Activated CD8-positive, alpha-beta T cell treated with anti-CD3 and anti-CD28 coated beads, Interleukin-2, amount 10 ng/mL, durations not matched to agents 7 days and 5 days (primary cell): ENCODE measurements at regions not wholly inside any gene's neighbourhood (a gene's known extent, or its start where the extent isn't known, plus 50 kb on each side); places are given as distances from the start of the nearest gene placed in this dataset.

ENCODE experiments used
- ATAC-seq: fragments of 150-1000 bp; cut with Tn5 transposase; one replicate; pipeline ENCODE4 v1.10.0; 2021; ENCODE audit warnings: moderate library complexity
- CTCF ChIA-PET: fragments of 350-600 bp; sonication (Branson Sonifier 250); formaldehyde crosslinking; loops from one replicate; lab custom pipeline; 2021; ENCODE audit warnings: antibody characterized with exemption; lab: Charles Lee
- POLR2A ChIA-PET: fragments of 350-600 bp; sonication (Branson Sonifier 250); formaldehyde crosslinking; loops from one replicate; lab custom pipeline; 2021; ENCODE audit warnings: antibody characterized with exemption; lab: Charles Lee
- DNase-seq: peaks from one replicate; pipeline ENCODE4 v3.0.0-alpha.2; 2020
- H3K27ac Mint-ChIP-seq: one replicate; pipeline ENCODE4 v1.8.0; 2021; ENCODE audit warnings: mild to moderate bottlenecking, mixed read lengths
- H3K27me3 Mint-ChIP-seq: one replicate; pipeline ENCODE4 v1.8.0; 2021; ENCODE audit warnings: low read depth, mixed read lengths
- H3K36me3 Mint-ChIP-seq: one replicate; pipeline ENCODE4 v1.8.0; 2021; ENCODE audit warnings: low read depth, mixed read lengths
- H3K4me1 Mint-ChIP-seq: one replicate; pipeline ENCODE4 v1.8.0; 2021; ENCODE audit warnings: low read depth, mixed read lengths
- H3K4me3 Mint-ChIP-seq: one replicate; pipeline ENCODE4 v1.8.0; 2021; ENCODE audit warnings: mild to moderate bottlenecking, mixed read lengths
- H3K9me3 Mint-ChIP-seq: one replicate; pipeline ENCODE4 v1.8.0; 2022; ENCODE audit warnings: mixed read lengths; ENCODE audit not compliant: insufficient read depth

DNA sequence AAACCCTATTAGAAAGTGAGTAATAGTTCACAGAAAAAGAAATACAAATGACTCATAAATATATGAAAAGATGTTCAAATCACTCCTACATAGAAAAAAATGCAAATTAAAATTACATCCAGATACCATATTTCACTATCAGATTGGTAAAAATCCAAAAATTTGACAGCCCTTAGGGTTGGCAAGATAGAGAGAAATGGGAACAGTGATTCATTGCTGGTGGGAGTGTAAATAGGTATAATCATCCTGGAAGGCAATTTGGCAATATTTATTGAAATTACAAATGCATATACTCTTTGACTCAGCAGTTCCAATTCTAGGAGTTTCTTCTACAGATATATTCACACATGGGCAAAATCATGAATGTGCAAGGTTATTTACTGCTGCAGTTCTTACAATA, 273.5 kb downstream of the NR2F1-AS1 start:
- POLR2A ChIA-PET, result no interaction called here

DNA sequence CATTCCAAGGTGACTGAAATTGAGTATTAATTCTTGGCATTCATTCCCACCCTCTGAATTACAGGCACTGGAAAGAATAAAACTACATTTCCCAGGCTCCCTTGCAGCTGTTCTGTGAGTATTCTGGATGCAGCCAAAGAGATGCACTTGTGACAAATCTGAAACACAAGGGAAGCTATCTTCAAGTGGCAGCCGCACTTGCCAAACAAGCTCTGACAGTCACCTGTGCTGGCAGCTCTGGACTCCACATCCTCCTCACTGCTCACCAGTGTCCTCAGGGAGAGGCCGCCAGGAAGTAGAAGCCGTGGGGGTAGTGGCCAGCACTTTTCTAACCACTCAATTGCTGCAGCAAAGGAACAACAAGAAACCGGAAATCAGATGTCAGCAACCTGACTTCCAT, 275.0 kb downstream of the NR2F1-AS1 start:
- DNase-seq, result no peak
- Mint-ChIP-seq H3K27ac (no peak overlapping the region), H3K4me1 (no peaks in the 10 kb centered on the region), H3K4me3 (no peak overlapping the region), H3K9me3 (no peaks in the 10 kb centered on the region), H3K36me3 (no peaks in the 10 kb centered on the region), H3K27me3 (no peaks in the 10 kb centered on the region)
- CTCF ChIA-PET, result no interaction called here
- POLR2A ChIA-PET, result no interaction called here
- ATAC-seq, result no peak

More for the DNA sequence above, 273.5 kb downstream of the NR2F1-AS1 start:
- DNase-seq (no peak), ATAC-seq (no peak)
- Mint-ChIP-seq H3K27ac (no peak overlapping the region), H3K4me1 (no peaks in the 10 kb centered on the region), H3K27me3 (no peaks in the 10 kb centered on the region), H3K9me3 (no peaks in the 10 kb centered on the region), H3K4me3 (no peak overlapping the region), H3K36me3 (no peaks in the 10 kb centered on the region)
- CTCF ChIA-PET, result no interaction called here

DNA sequence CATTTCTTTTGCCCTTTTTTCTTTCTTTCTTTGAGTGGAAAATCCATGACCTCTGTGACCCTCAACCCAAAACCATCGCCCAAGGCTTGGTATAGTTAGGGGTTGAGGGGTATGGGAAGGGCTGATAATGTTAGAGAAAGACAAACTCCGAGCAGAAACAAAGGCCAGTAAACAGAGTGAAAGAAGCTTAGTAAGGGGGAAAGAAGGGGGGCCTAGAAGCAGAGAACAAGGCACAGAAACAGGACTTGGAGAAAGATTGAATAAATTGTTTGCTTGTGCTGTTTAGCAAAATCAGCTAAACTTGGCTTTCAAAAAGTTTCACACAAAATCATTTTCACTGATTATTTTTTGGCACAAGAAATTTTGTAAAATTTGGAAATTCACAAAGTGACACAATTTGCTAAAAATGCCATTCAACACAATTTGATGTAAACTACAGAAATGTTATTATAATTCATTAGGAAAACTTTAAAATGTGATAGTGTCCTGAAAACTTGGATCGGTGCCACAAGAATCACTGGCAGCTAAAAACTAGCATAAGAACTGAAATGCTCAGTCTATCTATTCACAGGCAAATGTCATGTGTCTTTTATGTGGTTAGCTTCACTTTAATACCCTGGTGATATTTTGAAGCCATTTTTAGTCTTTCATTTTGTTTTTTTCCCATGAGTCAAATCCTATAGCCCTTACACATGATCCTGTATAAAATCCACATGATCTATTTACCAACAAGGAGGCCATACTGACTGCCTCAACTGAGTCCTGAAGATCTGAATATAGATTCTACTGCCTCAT, 276.4 kb downstream of the NR2F1-AS1 start:
- no peak for ATAC-seq
- ChIA-PET POLR2A (no interaction called here), CTCF (no interaction called here)
- Mint-ChIP-seq H3K27ac (no peak overlapping the region), H3K9me3 (no peaks in the 10 kb centered on the region), H3K4me1 (no peaks in the 10 kb centered on the region), H3K4me3 (no peak overlapping the region), H3K36me3 (no peaks in the 10 kb centered on the region), H3K27me3 (no peaks in the 10 kb centered on the region)
- no peak for DNase-seq

DNA sequence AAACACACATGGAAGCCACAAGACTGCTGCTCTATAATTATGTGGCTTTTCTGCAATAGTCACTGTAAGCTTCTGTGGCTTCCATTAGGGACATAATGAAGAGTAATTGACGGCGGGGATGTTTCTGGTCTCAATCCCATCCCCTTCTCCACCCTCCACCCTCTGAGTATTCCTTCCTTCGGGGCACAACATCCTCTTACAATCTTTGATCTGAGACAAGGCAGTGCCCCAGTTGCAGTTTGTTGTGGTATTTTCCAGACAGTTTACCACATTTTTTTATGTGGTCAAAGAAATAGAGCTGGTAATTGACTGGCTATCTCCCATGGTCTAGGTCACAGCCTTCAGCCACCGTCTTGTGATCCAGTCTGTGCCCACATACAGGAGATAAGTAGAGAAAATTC, 277.7 kb downstream of the NR2F1-AS1 start:
- no peaks in the 10 kb centered on the region for H3K27me3 Mint-ChIP-seq

DNA sequence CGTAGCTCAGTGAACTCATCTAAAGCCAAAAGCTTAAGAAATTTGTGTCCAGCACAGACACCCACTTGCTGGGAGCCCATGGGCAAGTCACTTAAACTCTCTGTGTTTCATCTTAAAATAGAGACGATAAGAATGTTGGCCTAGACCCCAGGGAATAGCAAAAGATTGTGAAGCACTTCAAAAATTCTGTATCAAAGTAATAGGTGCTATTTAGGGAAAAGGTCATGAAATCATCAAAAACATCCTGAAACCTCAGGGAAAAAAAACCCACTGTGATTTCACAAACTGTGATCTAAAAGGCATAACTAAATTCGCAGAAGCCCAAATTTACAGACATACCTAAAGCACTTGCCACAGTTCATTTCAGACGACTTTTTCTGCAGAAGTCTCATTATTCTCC, 278.3 kb downstream of the NR2F1-AS1 start:
- Mint-ChIP-seq H3K27ac (no peak overlapping the region), H3K27me3 (no peaks in the 10 kb centered on the region), H3K4me3 (no peak overlapping the region), H3K9me3 (no peaks in the 10 kb centered on the region), H3K36me3 (no peaks in the 10 kb centered on the region), H3K4me1 (no peaks in the 10 kb centered on the region)
- ATAC-seq (no peak), DNase-seq (no peak)
- CTCF ChIA-PET, result no interaction called here
- POLR2A ChIA-PET, result no interaction called here

More for the DNA sequence above, 277.7 kb downstream of the NR2F1-AS1 start:
- no peaks in the 10 kb centered on the region for H3K36me3 Mint-ChIP-seq
- ChIA-PET POLR2A (no interaction called here), CTCF (no interaction called here)
- H3K4me1 Mint-ChIP-seq, result no peaks in the 10 kb centered on the region
- ATAC-seq, result no peak
- DNase-seq, result no peak
- H3K4me3 Mint-ChIP-seq, result no peak overlapping the region
- no peak overlapping the region for H3K27ac Mint-ChIP-seq
- no peaks in the 10 kb centered on the region for H3K9me3 Mint-ChIP-seq

DNA sequence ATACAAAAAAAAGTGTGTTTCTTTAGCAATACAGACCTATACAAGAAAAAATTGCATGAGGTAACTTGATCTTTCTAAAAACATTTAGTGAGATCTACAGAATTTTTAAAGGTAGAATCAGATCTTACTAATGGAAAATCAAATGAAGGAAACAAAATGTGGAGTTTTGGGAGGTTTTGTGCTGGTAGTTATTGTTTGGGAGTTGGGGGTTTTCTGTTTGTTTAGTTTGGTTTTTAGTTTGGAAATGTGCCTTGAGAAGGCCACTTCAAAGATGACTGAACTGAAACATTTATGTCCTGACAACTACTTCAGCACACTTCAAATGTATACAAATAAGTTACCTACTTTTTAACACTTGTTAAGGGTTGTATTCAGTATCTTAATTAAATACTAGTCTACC, 280.1 kb downstream of the NR2F1-AS1 start:
- no peak overlapping the region for H3K27ac Mint-ChIP-seq
- no peaks in the 10 kb centered on the region for H3K27me3 Mint-ChIP-seq
- CTCF ChIA-PET, result no interaction called here
- ATAC-seq, result no peak
- H3K9me3 Mint-ChIP-seq, result no peaks in the 10 kb centered on the region
- H3K4me1 Mint-ChIP-seq, result no peaks in the 10 kb centered on the region
- no peaks in the 10 kb centered on the region for H3K36me3 Mint-ChIP-seq
- POLR2A ChIA-PET, result no interaction called here
- DNase-seq, result no peak
- H3K4me3 Mint-ChIP-seq, result no peak overlapping the region

DNA sequence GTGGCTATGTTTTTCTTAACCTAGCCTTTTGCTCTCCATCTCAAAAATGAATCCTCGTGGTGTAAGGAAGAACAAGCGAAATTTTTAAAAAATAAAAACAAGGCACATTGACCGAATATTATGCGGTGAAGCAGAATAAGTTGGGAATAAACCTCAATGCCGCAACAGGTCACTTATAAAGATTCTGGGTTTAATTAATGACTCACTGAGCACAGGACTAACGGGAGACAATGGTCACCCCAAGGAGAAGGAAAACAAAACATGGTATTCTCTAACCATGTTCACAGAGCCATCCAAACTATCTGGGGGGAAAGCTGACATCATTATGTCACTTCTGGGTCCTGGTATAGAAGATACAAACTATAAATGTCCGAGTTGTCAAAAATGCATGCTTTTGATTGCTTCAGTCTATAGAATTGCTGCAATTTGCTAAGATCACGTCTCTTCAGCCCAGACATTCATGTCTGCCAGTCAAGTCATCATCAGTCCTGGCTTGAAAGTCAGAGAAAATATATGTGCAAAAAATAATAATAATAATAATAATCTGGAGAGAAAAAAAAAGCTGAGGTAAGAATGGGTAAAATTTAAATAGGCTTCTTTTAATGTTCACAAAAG, 280.6 kb downstream of the NR2F1-AS1 start:
- Mint-ChIP-seq H3K4me1 (no peaks in the 10 kb centered on the region), H3K36me3 (no peaks in the 10 kb centered on the region), H3K9me3 (no peaks in the 10 kb centered on the region), H3K27ac (no peak overlapping the region), H3K4me3 (no peak overlapping the region), H3K27me3 (no peaks in the 10 kb centered on the region)
- ChIA-PET POLR2A (no interaction called here), CTCF (no interaction called here)
- DNase-seq (no peak), ATAC-seq (no peak)

DNA sequence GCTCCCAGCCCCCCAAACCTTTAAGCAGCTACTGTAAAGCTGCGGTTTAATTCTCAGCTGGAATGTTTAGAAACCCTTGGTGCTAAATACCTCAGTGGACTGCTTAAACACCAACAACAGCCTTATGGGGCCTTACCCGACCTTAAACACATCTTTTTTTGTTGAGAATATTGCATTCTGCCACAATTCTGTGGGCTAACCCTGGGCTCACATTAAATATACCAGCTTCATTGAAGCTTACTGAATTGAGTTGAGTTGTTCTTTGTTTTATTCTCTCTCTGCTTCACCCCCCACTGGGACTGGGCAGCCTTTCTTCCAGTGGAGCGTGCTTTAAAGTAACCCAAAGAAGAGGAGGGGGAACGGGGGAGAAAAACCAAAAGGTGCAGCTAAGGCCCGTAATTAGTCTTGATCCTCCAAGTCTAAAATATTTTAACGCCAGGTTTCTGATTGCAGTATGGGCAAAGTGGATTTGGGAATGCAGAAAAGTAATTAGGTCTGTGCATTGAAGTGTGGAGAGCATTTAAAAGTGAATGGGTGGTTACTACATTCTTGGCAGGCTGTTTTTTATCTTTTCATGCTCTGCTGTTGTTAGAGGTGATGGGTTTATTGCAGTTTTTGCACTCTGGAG, 281.2 kb downstream of the NR2F1-AS1 start:
- ChIA-PET POLR2A (no interaction called here), CTCF (no interaction called here)
- H3K27me3 Mint-ChIP-seq, result no peaks in the 10 kb centered on the region
- no peak for ATAC-seq
- no peaks in the 10 kb centered on the region for H3K4me1 Mint-ChIP-seq
- no peak for DNase-seq
- H3K36me3 Mint-ChIP-seq, result no peaks in the 10 kb centered on the region
- no peak overlapping the region for H3K27ac Mint-ChIP-seq
- no peak overlapping the region for H3K4me3 Mint-ChIP-seq
- H3K9me3 Mint-ChIP-seq, result no peaks in the 10 kb centered on the region

DNA sequence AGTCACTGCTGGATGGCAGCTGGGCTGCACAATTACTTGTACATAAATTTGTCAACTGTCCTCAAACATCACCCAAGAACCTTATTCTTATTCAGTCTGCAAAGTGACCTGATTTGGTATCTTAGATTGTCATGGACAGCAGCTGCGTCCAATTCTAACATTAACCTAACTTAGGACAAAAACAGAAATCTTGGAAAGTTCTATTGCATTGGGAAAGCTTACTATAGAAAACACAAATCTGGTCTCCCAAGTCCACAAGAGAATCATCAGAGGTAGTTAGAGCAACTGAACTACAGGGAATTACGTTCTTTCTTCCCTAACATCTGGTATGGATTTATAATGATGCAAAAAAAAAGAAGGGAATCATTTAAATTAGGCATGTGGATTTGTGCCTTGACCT, 283.9 kb downstream of the NR2F1-AS1 start:
- Mint-ChIP-seq H3K27me3 (no peaks in the 10 kb centered on the region), H3K36me3 (no peaks in the 10 kb centered on the region), H3K4me3 (no peak overlapping the region), H3K27ac (no peak overlapping the region), H3K4me1 (no peaks in the 10 kb centered on the region), H3K9me3 (no peaks in the 10 kb centered on the region)
- ATAC-seq (no peak), DNase-seq (no peak)
- ChIA-PET CTCF (no interaction called here), POLR2A (no interaction called here)

DNA sequence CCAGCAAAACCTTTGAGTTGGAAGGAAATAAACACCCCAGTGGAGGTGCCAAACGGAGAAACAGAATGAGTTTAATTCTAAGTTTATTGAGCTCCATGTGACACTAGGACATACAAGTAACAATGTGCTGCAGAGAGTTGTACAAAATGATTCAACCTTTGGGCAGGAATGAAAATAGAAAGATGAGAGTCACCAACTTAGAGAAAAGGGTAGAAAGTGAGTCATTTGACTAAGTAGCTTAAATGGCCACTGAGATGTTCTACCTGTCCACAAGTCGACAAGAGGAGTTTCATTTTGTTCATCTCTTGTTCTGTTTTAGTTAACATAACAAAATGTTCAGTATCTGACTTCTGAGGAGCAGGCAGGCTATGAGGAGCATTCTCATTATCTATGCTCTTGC, 284.7 kb downstream of the NR2F1-AS1 start:
- ATAC-seq, result no peak
- no peak for DNase-seq
- Mint-ChIP-seq H3K27ac (no peak overlapping the region), H3K9me3 (no peaks in the 10 kb centered on the region), H3K36me3 (no peaks in the 10 kb centered on the region), H3K4me3 (no peak overlapping the region), H3K27me3 (no peaks in the 10 kb centered on the region), H3K4me1 (no peaks in the 10 kb centered on the region)
- ChIA-PET POLR2A (no interaction called here), CTCF (no interaction called here)

DNA sequence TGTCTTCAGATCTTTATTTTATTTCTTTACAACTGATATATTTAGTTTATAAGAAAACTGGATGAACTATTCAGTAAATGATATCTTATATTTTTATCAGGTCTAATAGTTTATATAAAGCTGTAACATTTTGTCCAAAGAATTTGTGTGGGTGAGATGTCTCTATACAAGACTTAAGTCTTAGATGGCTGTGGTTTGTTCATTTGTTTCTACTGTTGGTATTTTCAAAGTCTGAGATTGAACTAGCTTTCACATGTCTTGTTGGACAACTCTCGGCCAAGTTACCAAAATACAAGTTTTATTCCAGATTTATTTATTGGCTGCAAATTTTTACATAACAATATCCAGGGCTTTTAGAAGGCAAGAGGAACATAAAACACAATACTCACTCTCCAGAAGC, 286.0 kb downstream of the NR2F1-AS1 start:
- H3K36me3 Mint-ChIP-seq, result no peaks in the 10 kb centered on the region
- H3K9me3 Mint-ChIP-seq, result no peaks in the 10 kb centered on the region
- no peaks in the 10 kb centered on the region for H3K27me3 Mint-ChIP-seq
- no peak for DNase-seq
- no peaks in the 10 kb centered on the region for H3K4me1 Mint-ChIP-seq
- H3K4me3 Mint-ChIP-seq, result no peak overlapping the region
- ChIA-PET POLR2A (no interaction called here), CTCF (no interaction called here)
- no peak for ATAC-seq
- no peak overlapping the region for H3K27ac Mint-ChIP-seq

DNA sequence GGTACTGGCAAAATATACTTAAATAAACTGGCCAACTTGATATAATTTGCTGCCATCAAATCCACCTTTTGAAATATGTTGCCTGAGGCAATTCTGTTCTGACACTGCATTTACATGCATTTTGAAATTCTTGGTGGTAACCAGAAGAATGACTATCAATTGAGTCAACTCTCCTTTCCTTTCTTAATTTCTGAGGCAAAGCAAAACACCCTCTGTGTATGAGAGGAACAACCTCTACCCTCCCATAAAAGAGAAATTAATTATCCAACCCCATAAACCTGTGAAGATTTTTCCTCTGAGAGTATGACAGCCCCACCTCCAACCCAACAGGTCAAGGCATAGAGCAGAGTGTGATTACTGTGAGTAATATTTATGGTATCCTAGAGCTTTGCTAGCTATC, 286.8 kb downstream of the NR2F1-AS1 start:
- no peaks in the 10 kb centered on the region for H3K36me3 Mint-ChIP-seq
- ChIA-PET POLR2A (no interaction called here), CTCF (no interaction called here)
- H3K4me3 Mint-ChIP-seq, result no peak overlapping the region
- no peak for DNase-seq
- H3K4me1 Mint-ChIP-seq, result no peaks in the 10 kb centered on the region
- H3K27ac Mint-ChIP-seq, result no peak overlapping the region
- H3K9me3 Mint-ChIP-seq, result no peaks in the 10 kb centered on the region
- no peaks in the 10 kb centered on the region for H3K27me3 Mint-ChIP-seq
- ATAC-seq, result no peak
